ENCODE measurements at regions not wholly inside any gene's neighbourhood (a gene's known extent, or its start where the extent isn't known, plus 50 kb on each side); places are given as distances from the start of the nearest gene placed in this dataset.

DNA sequence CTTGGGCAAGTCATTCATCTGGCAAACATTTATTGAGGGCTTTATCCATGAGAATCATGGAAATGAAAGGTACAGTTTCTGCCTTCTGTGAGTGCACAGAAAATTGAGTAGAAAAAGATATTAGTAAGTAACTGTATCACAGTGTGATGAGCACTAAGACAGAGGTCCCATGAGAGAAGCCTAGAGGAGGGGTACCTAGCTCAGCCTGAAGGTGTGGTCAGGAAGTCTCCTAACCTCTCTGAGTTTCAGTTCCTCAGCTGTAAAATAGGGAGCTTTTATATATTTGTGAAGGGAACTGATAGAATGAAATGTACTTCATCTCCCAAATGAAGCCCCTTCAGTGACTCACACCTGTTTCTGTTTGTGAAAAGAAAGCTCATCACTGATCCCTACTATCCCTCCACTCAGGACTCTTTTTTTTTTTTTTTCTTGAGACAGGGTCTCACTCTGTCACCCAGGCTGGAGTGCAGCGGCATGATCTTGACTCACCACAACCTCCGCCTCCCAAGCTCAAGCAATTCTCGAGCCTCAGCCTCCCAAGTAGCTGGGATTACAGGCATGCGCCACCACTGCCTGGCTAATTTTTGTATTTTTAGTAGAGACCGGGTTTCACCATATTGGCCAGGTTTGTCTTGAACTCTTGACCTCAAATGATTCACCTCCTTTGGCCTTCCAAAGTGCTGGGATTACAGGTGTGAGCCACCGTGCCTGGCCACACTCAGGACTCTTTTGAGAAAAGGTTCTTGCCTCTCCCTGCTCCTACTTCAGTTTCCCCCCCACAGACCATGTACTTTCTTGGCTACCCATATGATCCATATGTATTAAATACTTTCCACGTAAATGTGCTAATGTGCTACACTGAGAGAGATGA lies 93.7 kb upstream of the FUT8 start:
- TF ChIP-seq RFX5 (IDR thresholded peaks at IDR 0.05; ENCODE audit: low read depth, low read length): no peak
- TF ChIP-seq, protein P1, sequence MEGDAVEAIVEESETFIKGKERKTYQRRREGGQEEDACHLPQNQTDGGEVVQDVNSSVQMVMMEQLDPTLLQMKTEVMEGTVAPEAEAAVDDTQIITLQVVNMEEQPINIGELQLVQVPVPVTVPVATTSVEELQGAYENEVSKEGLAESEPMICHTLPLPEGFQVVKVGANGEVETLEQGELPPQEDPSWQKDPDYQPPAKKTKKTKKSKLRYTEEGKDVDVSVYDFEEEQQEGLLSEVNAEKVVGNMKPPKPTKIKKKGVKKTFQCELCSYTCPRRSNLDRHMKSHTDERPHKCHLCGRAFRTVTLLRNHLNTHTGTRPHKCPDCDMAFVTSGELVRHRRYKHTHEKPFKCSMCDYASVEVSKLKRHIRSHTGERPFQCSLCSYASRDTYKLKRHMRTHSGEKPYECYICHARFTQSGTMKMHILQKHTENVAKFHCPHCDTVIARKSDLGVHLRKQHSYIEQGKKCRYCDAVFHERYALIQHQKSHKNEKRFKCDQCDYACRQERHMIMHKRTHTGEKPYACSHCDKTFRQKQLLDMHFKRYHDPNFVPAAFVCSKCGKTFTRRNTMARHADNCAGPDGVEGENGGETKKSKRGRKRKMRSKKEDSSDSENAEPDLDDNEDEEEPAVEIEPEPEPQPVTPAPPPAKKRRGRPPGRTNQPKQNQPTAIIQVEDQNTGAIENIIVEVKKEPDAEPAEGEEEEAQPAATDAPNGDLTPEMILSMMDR (conservative IDR thresholded peaks at IDR 0.05; ENCODE audit: low read depth, low read length): no peak
- TF ChIP-seq FOS (IDR thresholded peaks at IDR 0.05; ENCODE audit: low read depth, low read length): no peak
- no peak for TF ChIP-seq RAD21 (IDR thresholded peaks at IDR 0.05; ENCODE audit: low read length)
- TF ChIP-seq, protein P2, sequence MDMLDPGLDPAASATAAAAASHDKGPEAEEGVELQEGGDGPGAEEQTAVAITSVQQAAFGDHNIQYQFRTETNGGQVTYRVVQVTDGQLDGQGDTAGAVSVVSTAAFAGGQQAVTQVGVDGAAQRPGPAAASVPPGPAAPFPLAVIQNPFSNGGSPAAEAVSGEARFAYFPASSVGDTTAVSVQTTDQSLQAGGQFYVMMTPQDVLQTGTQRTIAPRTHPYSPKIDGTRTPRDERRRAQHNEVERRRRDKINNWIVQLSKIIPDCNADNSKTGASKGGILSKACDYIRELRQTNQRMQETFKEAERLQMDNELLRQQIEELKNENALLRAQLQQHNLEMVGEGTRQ (IDR thresholded peaks at IDR 0.05; ENCODE audit: low read depth, low read length): no peak
- no peak for TF ChIP-seq NFE2L2 (IDR thresholded peaks at IDR 0.05; ENCODE audit: low read depth, low read length)
- TF ChIP-seq POLR2A (IDR thresholded peaks at IDR 0.05; ENCODE audit: low read depth, low read length): no peak
- no peak for TF ChIP-seq MXI1 (IDR thresholded peaks at IDR 0.05; ENCODE audit: borderline replicate concordance, low read depth, low read length)
- no peak for TF ChIP-seq BHLHE40 (IDR thresholded peaks at IDR 0.05; ENCODE audit: low read depth, low read length)

All from IMR-90 (cell line).